ENCODE measurements at regions not wholly inside any gene's neighbourhood (a gene's known extent, or its start where the extent isn't known, plus 50 kb on each side); places are given as distances from the start of the nearest gene placed in this dataset.

GRCh38 chr13:76414320-76414719 is 471.9 kb downstream of the KCTD12 start:
- no peak for TF ChIP-seq CTCF (IDR thresholded peaks at IDR 0.05)
- TF ChIP-seq EP300 (IDR thresholded peaks at IDR 0.05), result no peak
